Left lung (tissue), 4 donors: ENCODE measurements at regions not wholly inside any gene's neighbourhood (a gene's known extent, or its start where the extent isn't known, plus 50 kb on each side); places are given as distances from the start of the nearest gene placed in this dataset.
A peak's percentile ranks its signal among the peaks of the same experiment; 100 is the strongest.

Experiments used
- ATAC-seq: fragments of 200-7000 bp; cut with Tn5 transposase; one replicate; pipeline ENCODE4 v1.9.1; 2020; ENCODE audit warnings: moderate library complexity
- DNase-seq, 4 donors: peaks; one replicate each; pipeline ENCODE4 v3.0.0-alpha.2; 2013 to 2020
- H3K27ac ChIP-seq, 2 donors: fragments of 200-600 bp; sonication (generic) in 1 of 2; one replicate each; pipeline versions ENCODE4 v1.5.0 to v1.8.0; 2020 to 2021
- H3K27me3 ChIP-seq, 2 donors: fragments of 200-600 bp; sonication (generic) in 1 of 2; one replicate each; pipeline versions ENCODE4 v1.5.0 to v1.8.0; 2020 to 2021
- H3K36me3 ChIP-seq, 2 donors: fragments of 200-600 bp; sonication (generic) in 1 of 2; one replicate each; pipeline versions ENCODE4 v1.5.0 to v1.8.0; 2020 to 2021
- H3K4me1 ChIP-seq, 2 donors: fragments of 200-600 bp; one replicate each; pipeline ENCODE4 v1.8.0; 2021
- H3K4me3 ChIP-seq, 2 donors: fragments of 200-600 bp; sonication (generic) in 1 of 2; one replicate each; pipeline versions ENCODE4 v1.5.0 to v1.8.0; 2020 to 2021; ENCODE audit warnings: mild to moderate bottlenecking in 1 of 2
- H3K9me3 ChIP-seq, 2 donors: fragments of 200-600 bp; sonication (generic) in 1 of 2; one replicate each; pipeline versions ENCODE4 v1.5.0 to v1.8.0; 2020 to 2021
- intact Hi-C, 2 donors: fragments of 100-400 bp; cut with DNase I; formaldehyde crosslinking; loops; one replicate each; pipeline versions ENCODE4 v1.11.2 to v1.14.2; 2022
- TF ChIP-seq, protein P1 (sequence below), 2 donors: fragments of 200-600 bp; sonication (generic) in 1 of 2; IDR thresholded peaks; one replicate each; pipeline versions ENCODE4 v1.5.0 to v1.8.0; 2021; ENCODE audit warnings: antibody characterized with exemption in 2 of 2
- donor health status: DM: no; HTN: yes; CAD: no.
- donor health status: DM: no; HTN: no; CAD: no.

DNA sequence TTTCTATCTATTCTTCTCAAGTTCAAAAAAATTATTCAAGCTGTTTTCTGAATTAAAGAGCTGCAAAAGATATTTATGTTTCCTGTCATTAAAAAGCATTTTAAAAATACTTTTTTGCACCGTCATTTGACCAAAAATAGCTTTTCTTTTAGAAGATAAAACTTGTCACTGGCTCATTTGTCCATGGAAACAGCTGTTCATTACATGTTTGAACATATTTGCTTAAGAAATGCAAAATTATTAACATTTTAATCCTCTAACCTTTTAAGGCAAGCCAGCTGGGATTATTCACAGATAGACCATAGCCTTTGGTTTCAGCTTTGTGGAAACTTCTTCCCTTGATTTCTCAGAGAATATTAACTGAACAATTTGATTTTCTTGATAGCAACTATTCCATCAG, 393.9 kb downstream of the TUSC1 start:
- Histone ChIP-seq H3K27me3 (no peaks in the 10 kb centered on the region), H3K4me1 (no peaks in the 10 kb centered on the region), H3K4me3 (no peak overlapping the region), H3K27ac (no peak overlapping the region), H3K36me3 (no peaks in the 10 kb centered on the region), H3K9me3 (no peaks in the 10 kb centered on the region)
- ATAC-seq (no peak), DNase-seq (peak in 2 of 4 donors; percentile 73 to 84)
- TF ChIP-seq, protein P1, sequence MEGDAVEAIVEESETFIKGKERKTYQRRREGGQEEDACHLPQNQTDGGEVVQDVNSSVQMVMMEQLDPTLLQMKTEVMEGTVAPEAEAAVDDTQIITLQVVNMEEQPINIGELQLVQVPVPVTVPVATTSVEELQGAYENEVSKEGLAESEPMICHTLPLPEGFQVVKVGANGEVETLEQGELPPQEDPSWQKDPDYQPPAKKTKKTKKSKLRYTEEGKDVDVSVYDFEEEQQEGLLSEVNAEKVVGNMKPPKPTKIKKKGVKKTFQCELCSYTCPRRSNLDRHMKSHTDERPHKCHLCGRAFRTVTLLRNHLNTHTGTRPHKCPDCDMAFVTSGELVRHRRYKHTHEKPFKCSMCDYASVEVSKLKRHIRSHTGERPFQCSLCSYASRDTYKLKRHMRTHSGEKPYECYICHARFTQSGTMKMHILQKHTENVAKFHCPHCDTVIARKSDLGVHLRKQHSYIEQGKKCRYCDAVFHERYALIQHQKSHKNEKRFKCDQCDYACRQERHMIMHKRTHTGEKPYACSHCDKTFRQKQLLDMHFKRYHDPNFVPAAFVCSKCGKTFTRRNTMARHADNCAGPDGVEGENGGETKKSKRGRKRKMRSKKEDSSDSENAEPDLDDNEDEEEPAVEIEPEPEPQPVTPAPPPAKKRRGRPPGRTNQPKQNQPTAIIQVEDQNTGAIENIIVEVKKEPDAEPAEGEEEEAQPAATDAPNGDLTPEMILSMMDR (IDR thresholded peaks at IDR 0.05), result no peak
- intact Hi-C loops, result no loop called here

GRCh38 chr9:25282946-25283345, 395.3 kb downstream of the TUSC1 start:
- H3K4me3 ChIP-seq, result no peak overlapping the region

DNA sequence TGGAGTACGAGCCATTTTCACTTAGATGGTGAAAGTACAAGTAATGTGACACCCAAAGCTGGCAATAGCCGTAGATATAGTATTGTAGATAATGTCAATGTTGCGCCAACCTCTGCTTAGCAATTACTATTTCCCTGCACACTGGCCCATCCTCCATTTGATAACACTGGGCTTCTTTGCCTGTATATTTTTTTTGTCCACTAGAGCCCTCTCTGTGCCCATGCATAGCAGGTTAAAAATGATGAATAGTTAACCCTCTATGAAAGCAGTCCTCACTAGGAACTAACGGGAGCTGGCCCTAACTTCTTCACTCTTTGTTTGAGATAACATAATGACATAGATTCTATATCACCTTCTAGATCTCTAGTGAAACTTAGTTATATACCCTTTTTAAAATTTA, 416.8 kb downstream of the TUSC1 start:
- no peak overlapping the region for H3K4me3 ChIP-seq
- no peaks in the 10 kb centered on the region for H3K36me3 ChIP-seq
- H3K4me1 ChIP-seq, result no peaks in the 10 kb centered on the region
- no peak for ATAC-seq
- no peaks in the 10 kb centered on the region for H3K9me3 ChIP-seq
- H3K27me3 ChIP-seq, result no peaks in the 10 kb centered on the region
- TF ChIP-seq, protein P1 (IDR thresholded peaks at IDR 0.05), result no peak
- no peak overlapping the region for H3K27ac ChIP-seq
- intact Hi-C loops, result no loop called here
- no peak for DNase-seq

More at GRCh38 chr9:25282946-25283345, 395.3 kb downstream of the TUSC1 start:
- no peak for DNase-seq
- Histone ChIP-seq H3K4me1 (no peaks in the 10 kb centered on the region), H3K27me3 (no peaks in the 10 kb centered on the region), H3K36me3 (no peaks in the 10 kb centered on the region), H3K9me3 (no peaks in the 10 kb centered on the region), H3K27ac (no peak overlapping the region)
- ATAC-seq, result no peak
- TF ChIP-seq, protein P1 (IDR thresholded peaks at IDR 0.05), result no peak
- intact Hi-C loops, result no loop called here

- TF ChIP-seq, protein P1 (IDR thresholded peaks at IDR 0.05), result no peak
- H3K27me3 ChIP-seq, result no peaks in the 10 kb centered on the region
- H3K27ac ChIP-seq, result no peak overlapping the region
- no peaks in the 10 kb centered on the region for H3K4me1 ChIP-seq
- H3K9me3 ChIP-seq, result no peaks in the 10 kb centered on the region
- ATAC-seq (no peak), DNase-seq (no peak)
- H3K36me3 ChIP-seq, result no peaks in the 10 kb centered on the region
- intact Hi-C loops, result no loop called here
- H3K4me3 ChIP-seq, result no peak overlapping the region
These were observed 418.2 kb downstream of the TUSC1 start for GRCh38 chr9:25260046-25260445.

DNA sequence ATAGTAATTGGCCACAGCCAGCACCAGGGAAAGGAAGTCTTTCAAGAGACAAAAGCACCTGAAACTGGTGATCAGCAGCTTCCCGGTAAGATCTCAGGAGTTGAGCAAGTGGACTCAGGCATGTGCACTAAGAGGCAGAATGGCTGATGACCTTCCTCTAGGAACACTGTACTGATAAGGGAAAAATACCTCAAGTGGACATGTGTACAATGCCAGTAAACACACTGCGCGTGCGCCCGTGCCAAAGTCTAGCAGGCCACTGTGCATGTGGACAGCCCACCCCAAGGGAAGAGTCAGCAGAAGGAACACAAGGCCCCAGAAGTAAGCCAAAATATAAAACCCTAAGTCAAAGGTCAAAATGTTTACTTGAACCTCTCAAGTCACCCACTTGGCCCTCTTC, 423.0 kb downstream of the TUSC1 start:
- Histone ChIP-seq H3K27me3 (no peaks in the 10 kb centered on the region), H3K4me3 (no peak overlapping the region), H3K36me3 (no peaks in the 10 kb centered on the region), H3K4me1 (no peaks in the 10 kb centered on the region), H3K9me3 (no peaks in the 10 kb centered on the region), H3K27ac (no peak overlapping the region)
- TF ChIP-seq, protein P1 (IDR thresholded peaks at IDR 0.05), result no peak
- peak in 1 of 4 donors; percentile 41 for DNase-seq
- peak; percentile 34 for ATAC-seq
- intact Hi-C loops, result no loop called here
